GM19395 (cell line): ENCODE measurements at regions not wholly inside any gene's neighbourhood (a gene's known extent, or its start where the extent isn't known, plus 50 kb on each side); places are given as distances from the start of the nearest gene placed in this dataset.

Experiments used
- ATAC-seq: cut with Tn5 transposase; IDR thresholded peaks from one replicate; pipeline ENCODE4 v1.9.1; 2021; ENCODE audit warnings: mild to moderate bottlenecking, moderate library complexity; ENCODE audit not compliant: unreplicated experiment

DNA sequence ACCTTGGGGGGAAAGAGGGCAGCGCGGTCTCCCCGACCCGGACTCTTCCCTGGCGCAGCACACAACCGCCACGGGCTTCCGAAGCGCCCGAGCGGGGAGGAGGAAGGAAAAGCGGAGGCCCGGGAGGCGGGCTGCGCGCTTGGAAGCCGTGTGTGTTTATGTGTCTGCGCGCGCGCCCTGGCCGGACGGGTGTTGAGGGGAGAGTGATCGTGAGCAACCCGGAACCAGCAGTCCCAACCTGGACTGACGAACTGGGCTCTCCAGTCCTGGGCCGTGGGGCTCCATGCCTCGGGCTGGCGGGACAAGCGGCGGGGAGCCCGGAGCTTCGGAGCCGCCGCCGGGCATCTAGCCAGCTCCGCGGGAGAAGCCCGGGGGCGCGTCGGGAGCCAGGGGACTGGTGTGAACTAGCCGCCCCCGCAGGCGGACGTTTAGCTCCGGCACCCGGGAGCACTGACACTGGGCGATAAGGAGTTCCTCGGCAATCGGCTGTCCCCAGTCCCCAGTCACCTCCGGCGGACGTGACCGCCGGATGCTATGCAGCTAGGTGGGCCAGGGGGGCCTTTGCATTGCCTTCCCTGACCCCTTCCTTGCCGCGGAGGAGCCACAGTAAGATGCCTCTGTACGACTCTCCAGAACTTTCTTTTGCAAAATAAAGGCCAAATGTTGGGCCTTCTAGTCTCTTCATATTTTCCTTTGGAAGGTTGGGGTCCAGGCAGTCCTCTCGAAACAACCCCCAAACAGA is 74.8 kb upstream of the BCOR start:
- no peak for ATAC-seq

DNA sequence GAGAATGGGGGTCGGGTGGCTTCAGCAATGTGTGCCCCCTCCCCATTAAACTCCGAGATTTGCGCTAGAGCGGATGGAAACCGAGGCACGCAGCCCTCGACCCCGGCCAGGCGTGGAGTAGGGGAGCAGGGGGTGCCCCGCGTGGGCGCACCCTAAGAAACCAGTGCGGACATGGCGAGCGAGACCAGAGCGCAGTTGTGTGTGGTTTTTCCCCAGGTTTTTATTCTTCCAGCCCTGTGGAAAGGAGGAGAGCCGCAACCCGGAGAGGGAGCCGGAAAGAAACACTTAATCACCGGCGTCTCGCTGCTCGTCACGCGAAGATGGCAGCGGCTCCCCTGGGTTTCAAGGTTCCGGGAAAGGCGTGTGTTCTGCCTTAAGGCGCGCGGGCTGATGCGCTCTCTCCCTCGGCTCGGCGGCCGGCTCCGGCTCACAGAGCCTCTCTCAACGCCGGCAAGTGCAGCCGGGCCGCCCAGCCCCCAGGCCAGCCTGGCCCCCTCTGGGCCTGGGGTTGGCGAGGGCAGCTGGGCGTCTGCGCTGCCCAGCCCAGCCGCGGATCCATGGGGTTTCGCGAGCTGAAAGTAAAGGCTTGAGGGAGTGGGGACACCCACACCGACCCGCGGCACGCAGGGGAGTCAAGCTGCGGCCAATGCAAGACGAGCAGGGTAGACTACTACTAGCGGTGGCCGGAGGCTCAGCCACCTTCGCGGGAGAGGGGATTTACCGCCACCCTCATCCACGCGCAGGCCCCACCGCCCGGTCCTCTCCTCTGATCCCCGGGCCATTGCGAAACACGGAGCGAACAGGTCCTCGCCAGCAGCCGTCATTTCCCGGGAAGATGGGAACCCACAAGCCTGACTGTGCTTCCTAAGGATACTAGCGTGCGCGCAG is 74.0 kb upstream of the BCOR start:
- no peak for ATAC-seq

DNA sequence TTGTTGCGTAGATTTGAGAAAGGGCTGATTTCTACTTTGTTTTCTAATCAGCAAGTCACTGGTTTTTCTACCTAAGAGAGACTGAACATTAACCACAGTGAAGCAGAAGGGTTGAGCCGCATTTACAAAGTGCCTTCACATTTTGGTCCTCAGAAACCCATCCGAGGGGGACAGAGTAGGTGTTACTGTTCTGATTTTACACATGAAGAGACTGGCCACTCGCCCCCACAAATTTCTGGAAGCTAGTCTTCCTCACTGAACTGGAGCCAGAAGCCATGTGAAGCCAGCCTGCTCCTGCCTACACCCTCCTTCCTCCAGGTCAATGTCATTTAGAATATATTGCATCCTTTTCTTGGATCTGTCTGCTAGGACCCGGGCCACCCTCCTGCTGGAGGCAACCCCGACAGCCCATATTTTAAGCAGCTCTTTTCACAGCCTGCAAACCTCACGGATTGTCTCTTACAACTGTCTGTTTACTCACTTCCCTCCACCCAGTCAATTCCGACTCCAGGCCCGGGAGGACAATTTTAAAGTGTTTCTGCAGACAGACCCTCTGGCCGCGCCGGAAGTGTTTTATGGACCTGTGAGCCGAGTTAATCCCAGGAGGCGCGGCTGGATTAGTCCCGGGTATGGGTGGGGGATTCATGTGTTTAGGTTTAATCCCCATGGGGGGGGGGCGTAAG is 73.2 kb upstream of the BCOR start:
- ATAC-seq: no peak

DNA sequence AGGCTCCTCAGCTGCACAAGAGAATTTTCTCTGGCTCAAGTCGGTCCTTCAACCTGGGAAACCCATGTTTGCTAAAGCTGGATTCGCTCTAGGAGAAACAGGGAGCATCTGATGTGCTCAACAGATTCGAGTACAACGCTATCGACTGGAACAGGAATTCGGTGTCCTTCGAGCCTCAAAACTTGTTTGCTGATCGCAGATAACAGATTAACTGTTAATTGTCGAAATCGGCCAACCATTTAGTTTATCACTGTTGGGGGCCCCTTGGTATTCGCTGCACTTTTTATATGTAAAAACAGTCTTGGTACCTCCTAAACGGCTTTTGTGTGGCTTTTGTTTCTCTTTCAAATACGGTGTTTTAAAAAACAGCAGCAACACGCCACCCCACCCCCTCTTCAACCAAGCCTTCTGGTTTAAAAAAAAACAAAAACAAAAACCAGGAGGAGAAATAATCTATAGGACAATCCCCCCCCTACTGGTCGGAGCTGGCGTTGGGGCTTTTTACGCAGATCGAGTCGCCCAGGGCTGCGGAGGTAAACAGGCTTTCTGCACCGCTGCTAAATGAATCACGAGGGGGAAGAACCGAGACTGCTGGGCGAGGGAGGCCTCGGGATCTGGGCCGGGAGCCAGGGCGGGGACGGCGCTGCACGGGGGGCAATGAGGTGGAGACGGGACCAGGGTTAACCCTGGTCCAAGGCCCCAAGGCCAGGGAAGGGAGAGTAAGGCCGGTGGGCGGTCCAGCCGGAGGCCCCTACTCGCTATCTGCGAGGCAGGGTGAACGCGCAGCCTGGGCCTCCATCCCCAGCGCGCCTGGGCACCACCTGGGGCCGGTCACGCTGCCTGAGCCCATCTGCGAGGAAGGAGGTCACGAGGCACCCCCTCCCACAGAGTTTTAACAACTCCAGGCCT is 71.7 kb upstream of the BCOR start:
- peak; percentile 36 for ATAC-seq

DNA sequence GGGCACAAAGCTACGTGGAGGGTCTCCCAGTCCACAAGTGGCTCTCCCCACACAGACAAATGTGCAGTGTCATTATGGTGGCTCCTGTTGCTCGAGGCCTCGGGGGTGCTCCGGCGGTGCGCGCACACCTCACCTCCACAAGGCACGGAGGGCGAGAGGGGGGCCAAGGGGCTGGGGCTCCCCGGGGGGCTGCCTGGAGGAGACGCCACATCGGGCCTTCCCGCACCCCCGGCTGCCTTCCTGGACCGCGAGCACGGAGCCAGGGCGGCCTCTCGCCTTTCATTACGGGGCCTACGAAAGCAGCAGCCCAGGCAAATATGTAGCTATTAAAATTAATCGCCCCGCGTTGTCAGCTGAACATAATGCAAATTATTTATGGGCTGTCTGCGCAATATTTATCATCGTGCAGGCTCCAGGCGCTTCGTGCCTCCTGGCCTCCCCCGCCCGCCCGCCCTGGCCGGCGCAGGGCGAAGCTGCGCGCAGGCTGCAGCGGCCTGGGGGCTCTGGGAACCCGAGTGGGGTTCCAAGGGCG is 70.8 kb upstream of the BCOR start:
- no peak for ATAC-seq

DNA sequence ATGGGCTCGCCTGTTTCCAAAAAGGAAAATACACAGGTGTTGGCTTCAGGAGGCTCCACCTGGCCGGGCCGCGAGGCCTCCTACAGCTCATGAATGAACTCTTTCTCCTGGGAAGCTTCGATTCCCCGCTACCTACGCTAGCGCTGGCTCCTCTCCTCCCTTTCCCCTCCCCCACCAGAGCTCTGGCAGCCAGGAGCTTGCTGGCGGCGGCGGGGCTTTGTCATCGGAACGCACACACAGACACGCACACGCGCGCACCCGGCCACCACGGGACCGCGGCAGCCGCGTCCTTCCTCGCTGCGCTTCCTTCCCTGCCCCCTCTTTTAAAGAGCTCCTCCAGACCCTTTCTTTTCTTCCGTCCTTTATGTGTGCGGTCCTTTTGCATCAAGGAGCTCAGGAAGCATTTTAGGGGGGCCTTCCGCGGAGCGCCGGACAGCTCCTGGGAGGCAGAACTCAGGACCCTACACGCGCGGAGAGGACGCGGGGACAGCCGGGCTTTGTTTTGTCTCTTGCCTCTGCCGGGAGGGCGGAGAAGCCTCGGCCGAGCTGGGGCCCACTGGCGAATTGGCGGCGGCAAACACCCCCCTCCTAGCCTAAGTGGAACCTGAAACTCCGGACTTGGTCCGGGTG is 70.2 kb upstream of the BCOR start:
- no peak for ATAC-seq

DNA sequence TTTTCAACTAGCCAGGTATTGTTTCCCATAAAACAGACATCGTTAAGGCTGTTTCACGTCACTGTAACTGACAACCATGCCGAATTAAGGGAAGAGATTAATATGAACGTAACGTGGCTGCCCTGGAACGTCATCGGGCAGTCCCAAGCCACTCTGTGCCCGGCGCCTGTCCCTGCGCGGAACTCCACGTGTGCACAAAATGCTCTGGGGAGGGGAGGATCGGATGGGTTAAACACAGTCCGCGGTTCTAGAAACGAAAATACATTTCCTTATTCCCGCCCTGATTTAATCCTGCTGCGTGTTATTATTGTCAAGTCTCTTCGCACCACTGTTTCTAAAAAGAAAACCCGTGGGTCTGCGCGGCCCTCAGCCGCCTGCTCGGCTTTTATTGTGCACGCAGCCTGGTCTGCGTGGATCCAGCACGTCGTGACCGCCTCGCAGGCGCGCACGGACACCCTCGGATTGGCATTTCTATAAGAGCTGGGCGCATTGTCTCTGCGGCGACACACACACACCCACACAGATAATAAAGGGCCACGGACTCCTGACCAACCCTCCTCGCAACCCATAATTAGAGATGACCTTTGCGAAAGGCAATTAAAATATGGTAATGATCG is 69.6 kb upstream of the BCOR start:
- no peak for ATAC-seq

DNA sequence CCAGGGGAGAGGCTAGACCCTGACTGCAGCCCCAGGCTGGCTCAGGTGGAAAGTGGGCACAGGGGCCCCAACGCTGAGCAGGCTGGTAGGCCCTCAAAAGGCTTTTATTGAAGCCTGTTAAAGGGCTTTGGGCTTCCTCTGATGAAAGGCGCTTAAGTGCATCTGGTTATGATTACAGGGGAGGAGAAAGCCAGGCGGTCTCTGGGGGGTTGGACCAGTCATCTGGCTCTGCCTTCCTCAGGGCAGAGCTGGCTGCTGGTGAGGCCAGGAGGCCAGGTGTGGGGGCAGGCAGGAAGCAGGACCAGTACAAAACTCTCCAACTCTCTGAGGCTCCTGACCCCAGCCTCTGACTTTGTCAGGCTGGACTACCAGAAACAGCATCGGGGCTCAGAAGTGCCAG is 68.8 kb upstream of the BCOR start:
- ATAC-seq: no peak

DNA sequence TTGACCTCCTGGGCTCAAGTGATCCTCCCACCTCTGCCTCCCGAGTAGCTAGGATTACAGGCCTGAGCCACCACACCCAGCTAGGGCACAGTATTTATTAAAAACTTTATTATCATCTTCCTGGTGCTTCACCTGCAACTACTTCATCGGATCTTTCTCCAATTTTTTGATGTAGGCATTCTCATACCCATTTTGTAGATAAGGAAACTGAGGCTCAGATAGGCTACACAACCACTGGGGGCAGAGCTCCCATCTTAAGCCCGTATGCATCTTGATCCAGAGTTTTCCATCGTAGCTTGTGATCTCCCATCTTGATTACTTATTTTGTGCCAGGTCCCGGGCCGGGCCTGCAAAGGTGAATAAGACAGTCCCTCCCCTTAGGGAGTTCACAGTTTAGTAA is 68.1 kb upstream of the BCOR start:
- no peak for ATAC-seq

DNA sequence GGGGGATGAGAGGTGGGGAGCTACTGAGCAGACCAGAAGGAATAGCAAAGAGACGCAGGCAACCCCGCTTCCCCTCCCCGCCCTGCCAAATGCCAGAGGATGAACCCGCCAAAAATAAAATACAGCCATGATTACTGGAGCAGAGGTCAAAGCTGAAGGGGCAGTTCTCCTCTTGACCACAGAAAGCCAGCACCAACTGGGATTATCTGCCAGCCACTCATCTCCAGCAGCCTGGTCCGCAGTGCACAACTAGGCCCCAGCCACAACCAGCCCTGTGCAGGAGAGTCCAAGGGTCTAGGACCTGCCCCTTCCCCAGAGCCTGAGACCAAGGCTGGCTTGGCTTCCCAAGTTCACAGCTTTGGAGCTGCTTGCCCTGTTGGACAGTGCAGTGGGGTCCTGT is 67.4 kb upstream of the BCOR start:
- no peak for ATAC-seq

DNA sequence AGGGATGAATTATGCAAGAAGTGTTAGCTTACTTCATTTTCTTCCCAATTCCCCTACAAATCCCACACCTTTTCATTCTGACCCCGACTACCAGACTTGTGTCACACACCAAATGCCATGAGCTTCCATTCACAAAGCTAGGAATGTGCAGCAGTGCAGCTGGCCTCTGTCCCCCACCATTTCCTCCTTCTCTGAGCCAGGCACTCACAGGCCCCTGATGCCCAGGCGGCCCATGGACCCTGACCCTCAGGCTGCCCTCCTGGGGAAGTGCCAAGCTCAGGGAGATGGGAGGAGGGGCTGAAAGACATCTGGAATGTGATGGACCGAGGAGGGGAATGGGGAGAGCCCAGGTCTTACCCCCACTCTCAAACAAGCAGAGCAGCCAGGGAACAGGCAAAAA is 67.0 kb upstream of the BCOR start:
- ATAC-seq: no peak

DNA sequence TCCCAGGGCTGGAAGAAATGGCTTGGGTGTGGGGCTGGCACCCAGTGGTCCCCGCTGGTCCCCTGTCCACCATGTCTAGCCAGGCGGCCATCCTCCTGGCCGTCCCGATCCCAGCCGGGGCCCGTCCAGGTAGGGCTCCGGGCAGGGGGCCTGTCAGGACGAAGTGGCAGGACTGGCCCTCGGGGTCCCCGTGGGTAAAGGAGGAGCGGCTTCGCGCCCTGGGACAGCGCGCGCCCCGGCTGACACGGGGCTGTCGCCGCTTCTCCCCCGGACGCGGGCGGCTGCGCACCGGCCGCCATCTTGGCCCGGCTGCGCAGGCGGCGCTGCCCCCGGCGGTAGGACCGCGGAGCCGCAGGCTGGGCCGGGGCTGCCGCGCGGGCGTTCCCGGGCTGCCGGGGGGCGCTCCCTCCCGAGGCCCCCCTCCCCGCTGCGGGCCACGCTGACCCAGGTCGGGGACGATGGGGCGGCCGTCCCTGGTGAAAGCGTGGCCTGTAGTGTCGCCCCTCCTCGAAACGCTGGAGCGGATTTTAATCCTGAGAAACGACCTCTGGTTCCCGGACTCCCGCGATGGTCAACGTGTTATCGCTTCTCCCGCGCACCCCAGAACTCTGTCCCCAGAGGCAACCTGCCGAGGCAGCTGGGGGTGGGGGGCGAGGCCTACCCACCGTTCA is 60.4 kb upstream of the BCOR start:
- ATAC-seq: no peak

DNA sequence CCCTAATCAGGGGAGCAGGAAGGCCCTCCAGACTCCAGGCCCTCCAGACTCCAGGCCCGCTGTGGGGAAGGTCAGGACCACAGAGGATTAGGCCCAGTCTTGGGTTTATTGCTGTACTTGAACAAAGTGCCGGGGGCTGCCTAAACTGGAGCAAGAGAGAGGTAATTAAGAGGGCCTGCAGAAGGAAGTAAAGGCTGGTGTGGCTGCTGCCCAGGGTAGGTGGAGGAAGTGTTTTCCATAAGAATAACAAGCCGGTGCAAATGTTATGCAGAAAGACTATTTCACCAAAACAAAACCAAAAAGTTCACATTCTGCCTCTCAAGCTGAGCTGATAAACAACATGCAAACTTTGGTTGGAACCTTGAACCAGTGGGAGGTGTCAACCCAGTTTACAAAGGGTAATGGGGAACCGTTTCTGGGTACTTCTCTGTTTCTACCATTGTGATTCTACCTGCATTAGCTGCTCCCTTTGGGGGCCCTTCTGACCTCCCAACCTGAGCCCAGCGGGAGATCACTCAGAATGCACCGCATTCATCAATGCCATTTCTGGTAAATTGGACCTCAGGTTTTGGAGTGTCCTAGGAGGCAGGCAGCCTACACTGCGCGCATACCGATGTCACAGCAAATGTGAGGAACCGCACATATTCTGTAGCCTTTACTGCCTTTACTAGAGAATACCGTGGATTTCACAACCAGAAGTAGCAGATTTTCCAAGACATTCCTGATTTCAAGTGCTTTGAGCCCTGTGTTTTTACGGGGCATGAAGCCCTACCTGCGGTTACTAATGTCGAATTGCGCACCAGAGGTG is 59.7 kb upstream of the BCOR start:
- no peak for ATAC-seq

DNA sequence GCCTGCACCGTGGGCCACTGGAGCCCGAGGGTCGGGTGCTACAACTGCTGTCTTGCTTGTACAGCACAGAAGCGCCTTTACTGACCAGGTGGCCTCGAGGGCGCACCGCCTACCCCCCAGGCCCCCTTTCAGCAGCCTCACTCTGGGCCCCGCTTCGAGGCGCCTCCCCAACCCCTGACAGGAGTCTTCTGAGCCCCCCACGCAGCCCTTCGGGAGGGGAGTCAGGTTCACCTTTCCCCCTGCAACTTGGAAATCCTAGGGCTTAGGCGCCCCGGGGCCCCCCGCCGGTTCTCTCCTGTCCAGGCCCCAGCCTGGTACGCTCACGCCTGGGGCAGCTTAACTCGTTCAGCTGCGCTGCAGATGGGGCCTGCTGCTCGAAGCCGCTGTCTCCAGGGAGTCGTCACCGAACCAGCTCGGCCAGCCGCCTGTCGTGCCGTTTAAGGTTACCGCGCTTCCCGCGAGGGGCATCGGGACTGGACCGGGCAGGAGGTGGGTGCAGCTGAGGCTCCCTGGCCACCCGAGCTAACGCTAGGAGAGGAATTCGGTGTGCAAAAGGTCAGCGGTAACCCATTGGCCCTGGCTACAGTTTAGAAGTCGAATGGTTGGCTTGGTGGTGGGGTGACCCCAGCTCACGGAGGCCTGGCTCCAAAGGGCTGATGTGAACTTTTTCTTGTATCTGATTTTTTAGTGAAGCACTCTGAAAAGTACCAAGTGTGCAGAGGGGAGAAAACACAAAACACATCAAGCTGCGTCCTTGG is 58.9 kb upstream of the BCOR start:
- no peak for ATAC-seq

DNA sequence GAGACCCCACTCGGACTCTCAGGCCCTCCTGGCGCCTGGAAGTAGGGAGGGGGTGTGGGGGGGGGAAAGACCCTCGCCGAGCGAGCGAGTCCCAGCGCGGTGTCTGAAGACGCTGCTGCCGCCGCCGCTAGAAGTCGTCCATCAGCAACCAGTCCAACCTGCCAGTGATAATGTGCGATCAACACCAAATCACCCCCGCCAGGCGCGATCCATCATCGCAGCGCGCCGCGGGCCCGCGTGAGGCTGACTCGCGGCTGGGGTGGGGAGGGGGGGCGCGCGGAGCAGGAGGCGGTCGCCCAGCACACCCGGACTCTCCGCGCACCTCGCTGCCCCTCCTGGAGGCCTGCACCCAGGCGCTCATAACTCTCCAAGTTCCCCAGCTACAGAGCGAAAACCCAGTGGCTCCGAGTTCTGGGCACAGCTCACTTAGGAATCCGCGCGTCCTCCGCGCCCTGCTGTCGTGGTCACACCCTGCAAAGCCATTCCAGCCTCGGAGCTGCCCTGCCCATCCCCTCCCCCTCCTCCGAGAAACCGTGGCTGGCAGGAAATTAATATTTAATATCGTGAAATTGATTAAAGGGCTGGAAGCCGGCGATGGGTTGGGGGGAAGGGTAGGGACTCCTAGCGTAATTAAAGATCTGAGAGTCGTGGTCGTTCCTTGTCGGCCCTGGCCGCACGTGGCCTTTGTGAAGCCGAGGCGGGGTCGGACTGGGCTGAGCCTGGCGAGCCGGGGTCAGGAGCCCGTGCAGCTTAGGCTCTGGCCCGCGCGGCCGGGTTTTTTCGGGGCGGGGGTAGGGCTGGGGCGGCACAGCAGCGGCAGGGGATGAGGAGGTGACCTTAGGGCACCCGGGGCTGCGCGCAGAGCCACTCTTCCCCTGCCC is 58.1 kb upstream of the BCOR start:
- no peak for ATAC-seq

DNA sequence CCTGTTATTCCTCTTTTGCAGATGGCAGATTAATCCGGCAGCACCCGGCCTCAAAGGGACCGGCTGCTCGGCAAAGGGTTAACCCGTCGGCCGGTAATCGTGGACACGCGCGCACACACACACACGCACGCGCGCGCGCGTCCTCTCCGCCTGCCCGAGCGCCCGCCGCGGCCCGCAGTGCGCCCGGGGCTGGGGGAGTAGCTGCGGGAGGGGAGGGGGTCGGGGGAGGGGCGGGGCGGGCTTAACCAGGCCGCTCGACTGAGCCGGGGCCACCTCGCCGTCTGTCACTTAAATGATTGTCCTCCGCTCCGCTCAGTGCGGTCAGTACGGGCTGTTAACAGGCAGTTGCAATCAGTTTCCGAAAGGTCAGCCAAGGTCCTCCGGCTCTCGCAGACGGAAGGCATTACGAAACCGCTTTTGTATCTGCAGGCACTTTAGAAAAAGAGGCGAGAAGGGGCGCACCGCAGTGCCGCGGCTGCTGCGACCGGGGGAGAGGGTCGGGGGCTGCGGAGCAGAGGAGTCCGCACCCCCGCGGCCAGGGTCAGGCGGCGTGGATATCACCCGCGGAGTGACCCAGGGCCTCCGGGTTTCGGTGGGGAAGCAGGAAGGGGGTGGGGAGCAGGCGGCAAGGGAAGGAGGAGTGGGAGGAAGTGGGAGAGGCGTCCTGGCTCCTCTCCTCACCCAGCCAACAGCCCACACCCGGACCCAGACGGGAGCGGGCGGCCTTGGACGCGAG is 57.3 kb upstream of the BCOR start:
- no peak for ATAC-seq
